Endodermal cell (in vitro differentiated cells): ENCODE measurements at regions not wholly inside any gene's neighbourhood (a gene's known extent, or its start where the extent isn't known, plus 50 kb on each side); places are given as distances from the start of the nearest gene placed in this dataset. TPM values are rescaled to one million over a fixed set of nuclear protein-coding genes. Genes with fewer than 3 reads are reported as not detected.

Experiments
- DNase-seq: peaks from one replicate; pipeline ENCODE4 v3.0.0-alpha.2; 2017
- H3K27ac ChIP-seq: 2 replicates; pipeline ENCODE4 v1.5.1; 2013; ENCODE audit warnings: mild to moderate bottlenecking, low read depth, low read length, moderate library complexity
- H3K27me3 ChIP-seq: 2 replicates; pipeline ENCODE4 v1.6.1; 2013; ENCODE audit warnings: mild to moderate bottlenecking, low read length, moderate library complexity; ENCODE audit not compliant: insufficient read depth, control insufficient read depth, poor library complexity, severe bottlenecking
- H3K36me3 ChIP-seq: 2 replicates; pipeline ENCODE4 v1.7.0; 2013; ENCODE audit warnings: mild to moderate bottlenecking, low read length, moderate library complexity; ENCODE audit not compliant: control insufficient read depth, insufficient read depth
- H3K4me1 ChIP-seq: one replicate; pipeline ENCODE4 v1.7.0; 2013; ENCODE audit warnings: low read length; ENCODE audit not compliant: control insufficient read depth, insufficient read depth
- H3K4me3 ChIP-seq: 2 replicates; pipeline ENCODE4 v1.5.1; 2013; ENCODE audit warnings: mild to moderate bottlenecking, low read length, moderate library complexity
- H3K9ac ChIP-seq: 2 replicates; pipeline ENCODE4 v1.6.1; 2013; ENCODE audit warnings: mild to moderate bottlenecking, low read length, moderate library complexity; ENCODE audit not compliant: poor library complexity, severe bottlenecking; ENCODE audit errors: extremely low read depth
- H3K9me3 ChIP-seq: 2 replicates; pipeline ENCODE4 v1.6.1; 2013; ENCODE audit warnings: mild to moderate bottlenecking, low read length, moderate library complexity; ENCODE audit not compliant: control insufficient read depth
- H3K27ac Mint-ChIP-seq: 2 replicates; pipeline ENCODE4 v1.8.0; 2020; ENCODE audit warnings: mixed read lengths
- H3K27me3 Mint-ChIP-seq: 2 replicates; pipeline ENCODE4 v1.8.0; 2021; ENCODE audit warnings: mild to moderate bottlenecking, mixed read lengths; ENCODE audit not compliant: insufficient read depth
- H3K36me3 Mint-ChIP-seq: 2 replicates; pipeline ENCODE4 v1.8.0; 2020; ENCODE audit warnings: low read depth, mixed read lengths
- H3K4me1 Mint-ChIP-seq: 2 replicates; pipeline ENCODE4 v1.8.0; 2020; ENCODE audit warnings: mixed read lengths
- H3K4me3 Mint-ChIP-seq: 2 replicates; pipeline ENCODE4 v1.8.0; 2020; ENCODE audit warnings: mild to moderate bottlenecking, moderate library complexity, mixed read lengths
- H3K9me3 Mint-ChIP-seq: 2 replicates; pipeline ENCODE4 v1.8.0; 2020; ENCODE audit warnings: mild to moderate bottlenecking, mixed read lengths
- WGBS, 2 experiments: methylation state at CpG; one replicate each; pipeline versions ENCODE4 v1.1.5 to v1.1.7; 2013; ENCODE audit warnings: missing lambda C conversion rate in 2 of 2, mixed read lengths in 1 of 2; ENCODE audit not compliant: insufficient coverage in 1 of 2, insufficient read length in 1 of 2; 5-methylcytosine and 5-hydroxymethylcytosine counted together
- microRNA-seq: library from miRNA; unstranded; fragments of <30 nt; microRNA quantifications from one replicate; pipeline ENCODE4 v1.2.0, GENCODE V29; 2020; ENCODE audit warnings: borderline microRNAs expressed
- TF ChIP-seq, protein P1 (sequence below): fragments of 200-600 bp; sonication (generic); conservative IDR thresholded peaks from 2 replicates; pipeline ENCODE4 v1.5.0; 2021; ENCODE audit warnings: antibody characterized with exemption, mild to moderate bottlenecking

- Histone ChIP-seq H3K27me3 (no peaks in the 10 kb centered on the region), H3K9me3 (no peaks in the 10 kb centered on the region), H3K36me3 (no peaks in the 10 kb centered on the region), H3K4me1 (no peaks in the 10 kb centered on the region), H3K27ac (no peak overlapping the region), H3K4me3 (no peak overlapping the region), H3K9ac (no peak overlapping the region)
- Mint-ChIP-seq H3K9me3 (peaks cover 9% of the 10 kb centered on the region), H3K4me1 (no peaks in the 10 kb centered on the region), H3K27ac (no peak overlapping the region), H3K36me3 (no peaks in the 10 kb centered on the region), H3K4me3 (no peak overlapping the region), H3K27me3 (peaks cover 2% of the 10 kb centered on the region)
- WGBS, 2 experiments = 34 to 50% methylated on average over 1 of the region's 1 CpG
- DNase-seq = no peak
- TF ChIP-seq, protein P1, sequence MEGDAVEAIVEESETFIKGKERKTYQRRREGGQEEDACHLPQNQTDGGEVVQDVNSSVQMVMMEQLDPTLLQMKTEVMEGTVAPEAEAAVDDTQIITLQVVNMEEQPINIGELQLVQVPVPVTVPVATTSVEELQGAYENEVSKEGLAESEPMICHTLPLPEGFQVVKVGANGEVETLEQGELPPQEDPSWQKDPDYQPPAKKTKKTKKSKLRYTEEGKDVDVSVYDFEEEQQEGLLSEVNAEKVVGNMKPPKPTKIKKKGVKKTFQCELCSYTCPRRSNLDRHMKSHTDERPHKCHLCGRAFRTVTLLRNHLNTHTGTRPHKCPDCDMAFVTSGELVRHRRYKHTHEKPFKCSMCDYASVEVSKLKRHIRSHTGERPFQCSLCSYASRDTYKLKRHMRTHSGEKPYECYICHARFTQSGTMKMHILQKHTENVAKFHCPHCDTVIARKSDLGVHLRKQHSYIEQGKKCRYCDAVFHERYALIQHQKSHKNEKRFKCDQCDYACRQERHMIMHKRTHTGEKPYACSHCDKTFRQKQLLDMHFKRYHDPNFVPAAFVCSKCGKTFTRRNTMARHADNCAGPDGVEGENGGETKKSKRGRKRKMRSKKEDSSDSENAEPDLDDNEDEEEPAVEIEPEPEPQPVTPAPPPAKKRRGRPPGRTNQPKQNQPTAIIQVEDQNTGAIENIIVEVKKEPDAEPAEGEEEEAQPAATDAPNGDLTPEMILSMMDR = no peak
Observed at GRCh38 chr1:37420456-37420855, 53.9 kb upstream of the ZC3H12A start.

- Mint-ChIP-seq H3K27me3 (peaks cover 6% of the 10 kb centered on the region), H3K4me3 (no peak overlapping the region), H3K4me1 (no peaks in the 10 kb centered on the region), H3K27ac (no peak overlapping the region), H3K9me3 (no peaks in the 10 kb centered on the region), H3K36me3 (no peaks in the 10 kb centered on the region)
- H3K9me3 ChIP-seq = no peaks in the 10 kb centered on the region
- TF ChIP-seq, protein P1 = no peak
- no peak overlapping the region for H3K4me3 ChIP-seq
- H3K27me3 ChIP-seq = no peaks in the 10 kb centered on the region
- no peaks in the 10 kb centered on the region for H3K36me3 ChIP-seq
- H3K27ac ChIP-seq = no peak overlapping the region
- DNase-seq = no peak
- no peak overlapping the region for H3K9ac ChIP-seq
- H3K4me1 ChIP-seq = no peaks in the 10 kb centered on the region
- 92 to 93% methylated on average over 8 to 9 of the region's 9 CpGs for WGBS, 2 experiments
Observed at GRCh38 chr1:37423810-37424209, 50.6 kb upstream of the ZC3H12A start.

DNA sequence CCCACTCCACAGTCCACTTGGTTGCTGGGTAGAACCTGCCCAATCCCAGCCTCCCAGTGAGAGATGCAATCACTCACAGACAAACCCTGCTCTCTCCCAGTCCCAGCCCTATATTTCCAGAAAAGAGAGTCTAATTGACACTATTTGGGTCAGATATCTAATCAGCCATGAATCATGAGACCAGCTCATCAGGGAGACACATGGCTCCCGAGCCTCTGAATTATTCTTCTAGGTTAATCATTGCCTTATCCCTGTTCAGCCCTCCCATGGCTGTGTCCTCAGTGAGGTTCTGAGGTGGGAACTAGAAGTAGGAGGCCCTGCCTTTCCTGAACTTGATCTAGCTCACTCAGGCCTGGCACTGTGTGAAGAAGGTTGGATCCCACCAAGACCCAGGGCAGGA lies 49.9 kb upstream of the ZC3H12A start:
- 72 to 100% methylated on average over 1 of the region's 1 CpG for WGBS, 2 experiments
- TF ChIP-seq, protein P1 = no peak
- Histone ChIP-seq H3K4me3 (no peak overlapping the region), H3K9ac (no peak overlapping the region), H3K27me3 (no peaks in the 10 kb centered on the region), H3K27ac (no peak overlapping the region), H3K9me3 (no peaks in the 10 kb centered on the region), H3K4me1 (no peaks in the 10 kb centered on the region), H3K36me3 (no peaks in the 10 kb centered on the region)
- H3K4me3 Mint-ChIP-seq = no peak overlapping the region
- no peak for DNase-seq
- no peaks in the 10 kb centered on the region for H3K36me3 Mint-ChIP-seq
- H3K9me3 Mint-ChIP-seq = no peaks in the 10 kb centered on the region
- H3K27ac Mint-ChIP-seq = no peak overlapping the region
- no peaks in the 10 kb centered on the region for H3K4me1 Mint-ChIP-seq
- peaks cover 6% of the 10 kb centered on the region for H3K27me3 Mint-ChIP-seq

Small RNA genes lying in the stretch of these regions (microRNA-seq; reads per million reads assigned to microRNA genes)
- gene MIR4255 = not detected
